ENCODE measurements at regions not wholly inside any gene's neighbourhood (a gene's known extent, or its start where the extent isn't known, plus 50 kb on each side); places are given as distances from the start of the nearest gene placed in this dataset.

GRCh38 chr5:58021466-58021865 is 438.4 kb downstream of the PLK2 start:
- no peak overlapping the region for H3K4me3 ChIP-seq (replicated peaks; ENCODE audit: insufficient read depth, low read length)

GRCh38 chr5:58019614-58020013 is 440.3 kb downstream of the PLK2 start:
- no peak overlapping the region for H3K4me3 ChIP-seq (replicated peaks; ENCODE audit: insufficient read depth, low read length)
- TF ChIP-seq REST (IDR thresholded peaks at IDR 0.05; ENCODE audit: insufficient replicate concordance, low read depth) (no peak), SPI1 (IDR thresholded peaks at IDR 0.05; ENCODE audit: borderline replicate concordance, low read depth) (no peak), POLR2AphosphoS5 (IDR thresholded peaks at IDR 0.05; ENCODE audit: low read depth) (no peak), GABPA (IDR thresholded peaks at IDR 0.05; ENCODE audit: low read depth) (no peak)
- TF ChIP-seq, protein P1, sequence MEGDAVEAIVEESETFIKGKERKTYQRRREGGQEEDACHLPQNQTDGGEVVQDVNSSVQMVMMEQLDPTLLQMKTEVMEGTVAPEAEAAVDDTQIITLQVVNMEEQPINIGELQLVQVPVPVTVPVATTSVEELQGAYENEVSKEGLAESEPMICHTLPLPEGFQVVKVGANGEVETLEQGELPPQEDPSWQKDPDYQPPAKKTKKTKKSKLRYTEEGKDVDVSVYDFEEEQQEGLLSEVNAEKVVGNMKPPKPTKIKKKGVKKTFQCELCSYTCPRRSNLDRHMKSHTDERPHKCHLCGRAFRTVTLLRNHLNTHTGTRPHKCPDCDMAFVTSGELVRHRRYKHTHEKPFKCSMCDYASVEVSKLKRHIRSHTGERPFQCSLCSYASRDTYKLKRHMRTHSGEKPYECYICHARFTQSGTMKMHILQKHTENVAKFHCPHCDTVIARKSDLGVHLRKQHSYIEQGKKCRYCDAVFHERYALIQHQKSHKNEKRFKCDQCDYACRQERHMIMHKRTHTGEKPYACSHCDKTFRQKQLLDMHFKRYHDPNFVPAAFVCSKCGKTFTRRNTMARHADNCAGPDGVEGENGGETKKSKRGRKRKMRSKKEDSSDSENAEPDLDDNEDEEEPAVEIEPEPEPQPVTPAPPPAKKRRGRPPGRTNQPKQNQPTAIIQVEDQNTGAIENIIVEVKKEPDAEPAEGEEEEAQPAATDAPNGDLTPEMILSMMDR (IDR thresholded peaks at IDR 0.05; ENCODE audit: insufficient read depth, low read length): no peak
- no peak overlapping the region for H3K27ac ChIP-seq (replicated peaks)
- H3K27me3 ChIP-seq (ENCODE audit: insufficient read depth, poor library complexity, severe bottlenecking): no peaks in the 10 kb centered on the region
- DNase-seq (ENCODE audit: low read depth in 1 of 2, low spot score in 1 of 2): no peak

More at GRCh38 chr5:58021466-58021865, 438.4 kb downstream of the PLK2 start:
- TF ChIP-seq SPI1 (IDR thresholded peaks at IDR 0.05; ENCODE audit: borderline replicate concordance, low read depth): no peak
- TF ChIP-seq REST (IDR thresholded peaks at IDR 0.05; ENCODE audit: insufficient replicate concordance, low read depth): no peak
- TF ChIP-seq, protein P1 (IDR thresholded peaks at IDR 0.05; ENCODE audit: insufficient read depth, low read length): no peak
- TF ChIP-seq POLR2AphosphoS5 (IDR thresholded peaks at IDR 0.05; ENCODE audit: low read depth): no peak
- TF ChIP-seq GABPA (IDR thresholded peaks at IDR 0.05; ENCODE audit: low read depth): no peak
- H3K27me3 ChIP-seq (ENCODE audit: insufficient read depth, poor library complexity, severe bottlenecking): no peaks in the 10 kb centered on the region
- DNase-seq (ENCODE audit: low read depth in 1 of 2, low spot score in 1 of 2): no peak
- H3K27ac ChIP-seq (replicated peaks): no peak overlapping the region

- H3K27ac ChIP-seq (replicated peaks): no peak overlapping the region
- no peak for TF ChIP-seq POLR2AphosphoS5 (IDR thresholded peaks at IDR 0.05; ENCODE audit: low read depth)
- TF ChIP-seq, protein P1 (IDR thresholded peaks at IDR 0.05; ENCODE audit: insufficient read depth, low read length): no peak
- TF ChIP-seq SPI1 (IDR thresholded peaks at IDR 0.05; ENCODE audit: borderline replicate concordance, low read depth): no peak
- TF ChIP-seq GABPA (IDR thresholded peaks at IDR 0.05; ENCODE audit: low read depth): no peak
- no peak for TF ChIP-seq REST (IDR thresholded peaks at IDR 0.05; ENCODE audit: insufficient replicate concordance, low read depth)
- DNase-seq (ENCODE audit: low read depth in 1 of 2, low spot score in 1 of 2): no peak
- H3K27me3 ChIP-seq (ENCODE audit: insufficient read depth, poor library complexity, severe bottlenecking): no peaks in the 10 kb centered on the region
- H3K4me3 ChIP-seq (replicated peaks; ENCODE audit: insufficient read depth, low read length): no peak overlapping the region
Observed at GRCh38 chr5:58018016-58018415, 441.9 kb downstream of the PLK2 start.
